NCI-H748 (cell line): ENCODE measurements at regions not wholly inside any gene's neighbourhood (a gene's known extent, or its start where the extent isn't known, plus 50 kb on each side); places are given as distances from the start of the nearest gene placed in this dataset.

ENCODE experiments used
- DNase-seq: peaks from one replicate; lab custom pipeline; 2025; ENCODE audit not compliant: unreplicated experiment; lab: John Stamatoyannopoulos, UW

GRCh38 chr1:42035205-42035829 is 116.6 kb upstream of the HIVEP3 start:
- DNase-seq, result peak; percentile 100

GRCh38 chr1:42034426-42034825 is 115.7 kb upstream of the HIVEP3 start:
- peak; percentile 71 for DNase-seq

- DNase-seq, result no peak
Measured at GRCh38 chr1:42033629-42034028, 114.9 kb upstream of the HIVEP3 start.

GRCh38 chr1:42017730-42018129 is 99.0 kb upstream of the HIVEP3 start:
- DNase-seq, result no peak

GRCh38 chr1:42017259-42017658 is 98.5 kb upstream of the HIVEP3 start:
- DNase-seq, result no peak

GRCh38 chr1:42014823-42015222 is 96.1 kb upstream of the HIVEP3 start:
- DNase-seq, result no peak

GRCh38 chr1:42013881-42014470 is 95.3 kb upstream of the HIVEP3 start:
- DNase-seq, result no peak

- no peak for DNase-seq
Measured at GRCh38 chr1:42012852-42013251, 94.1 kb upstream of the HIVEP3 start.

GRCh38 chr1:42010381-42010780 is 91.7 kb upstream of the HIVEP3 start:
- DNase-seq, result no peak

- DNase-seq, result no peak
Measured at GRCh38 chr1:42008264-42008663, 89.5 kb upstream of the HIVEP3 start.

- no peak for DNase-seq
Measured at GRCh38 chr1:42006836-42007235, 88.1 kb upstream of the HIVEP3 start.

- no peak for DNase-seq
Measured at GRCh38 chr1:42006093-42006492, 87.4 kb upstream of the HIVEP3 start.

- no peak for DNase-seq
Measured at GRCh38 chr1:42005530-42005929, 86.8 kb upstream of the HIVEP3 start.

- DNase-seq, result no peak
Measured at GRCh38 chr1:42004860-42005259, 86.1 kb upstream of the HIVEP3 start.

GRCh38 chr1:42004322-42004721 is 85.6 kb upstream of the HIVEP3 start:
- no peak for DNase-seq

- DNase-seq, result no peak
Measured at GRCh38 chr1:42003433-42003832, 84.7 kb upstream of the HIVEP3 start.

GRCh38 chr1:42002220-42002619 is 83.5 kb upstream of the HIVEP3 start:
- no peak for DNase-seq

- DNase-seq, result no peak
Measured at GRCh38 chr1:42000766-42001165, 82.0 kb upstream of the HIVEP3 start.

- no peak for DNase-seq
Measured at GRCh38 chr1:41999884-42000283, 81.2 kb upstream of the HIVEP3 start.

GRCh38 chr1:41998250-41998649 is 79.5 kb upstream of the HIVEP3 start:
- no peak for DNase-seq

GRCh38 chr1:41997153-41997552 is 78.4 kb upstream of the HIVEP3 start:
- no peak for DNase-seq

- DNase-seq, result no peak
Measured at GRCh38 chr1:41995441-41996130, 76.9 kb upstream of the HIVEP3 start.
